HG02885 (cell line): ENCODE measurements at regions not wholly inside any gene's neighbourhood (a gene's known extent, or its start where the extent isn't known, plus 50 kb on each side); places are given as distances from the start of the nearest gene placed in this dataset.
"Not testable (repeated sequence)": the region's sequence is repeated elsewhere in the genome, so short reads cannot be mapped to it uniquely, and the experiment has no call there.

Source experiments
- ATAC-seq: cut with Tn5 transposase; IDR thresholded peaks from one replicate; pipeline ENCODE4 v1.9.1; 2021; ENCODE audit warnings: mild to moderate bottlenecking; ENCODE audit not compliant: unreplicated experiment, poor library complexity

- ATAC-seq = no peak
Observed at GRCh38 chr13:50634339-50634738, 209.2 kb downstream of the DLEU7 start.

- ATAC-seq = peak; percentile 76
Observed at GRCh38 chr13:50635504-50635903, 208.0 kb downstream of the DLEU7 start.

GRCh38 chr13:50636007-50636704 lies 207.3 kb downstream of the DLEU7 start:
- peak; percentile 89 for ATAC-seq

GRCh38 chr13:50643060-50643459 lies 200.4 kb downstream of the DLEU7 start:
- no peak for ATAC-seq

GRCh38 chr13:50644081-50644871 lies 199.2 kb downstream of the DLEU7 start:
- no peak for ATAC-seq

- ATAC-seq = no peak
Observed at GRCh38 chr13:50645092-50645491, 198.4 kb downstream of the DLEU7 start.

GRCh38 chr13:50646070-50646469 lies 197.4 kb downstream of the DLEU7 start:
- no peak for ATAC-seq

- ATAC-seq = no peak
Observed at GRCh38 chr13:50649211-50649610, 194.3 kb downstream of the DLEU7 start.

- no peak for ATAC-seq
Observed at GRCh38 chr13:50650592-50651504, 192.6 kb downstream of the DLEU7 start.

GRCh38 chr13:50651922-50652321 lies 191.6 kb downstream of the DLEU7 start:
- no peak for ATAC-seq

GRCh38 chr13:50654331-50654730 lies 189.2 kb downstream of the DLEU7 start:
- ATAC-seq = no peak

- not testable (repeated sequence) for ATAC-seq
Observed at GRCh38 chr13:50661881-50662280, 181.6 kb downstream of the DLEU7 start.

GRCh38 chr13:50664951-50665350 lies 178.5 kb downstream of the DLEU7 start:
- ATAC-seq = no peak

- ATAC-seq = no peak
Observed at GRCh38 chr13:50668049-50668448, 175.4 kb downstream of the DLEU7 start.

- no peak for ATAC-seq
Observed at GRCh38 chr13:50668691-50669271, 174.7 kb downstream of the DLEU7 start.

- no peak for ATAC-seq
Observed at GRCh38 chr13:50670272-50670671, 173.2 kb downstream of the DLEU7 start.

GRCh38 chr13:50670847-50671496 lies 172.5 kb downstream of the DLEU7 start:
- no peak for ATAC-seq

GRCh38 chr13:50671497-50671850 lies 172.0 kb downstream of the DLEU7 start:
- no peak for ATAC-seq

GRCh38 chr13:50672025-50672424 lies 171.5 kb downstream of the DLEU7 start:
- no peak for ATAC-seq

GRCh38 chr13:50675651-50676050 lies 167.8 kb downstream of the DLEU7 start:
- ATAC-seq = no peak
